ENCODE measurements at regions not wholly inside any gene's neighbourhood (a gene's known extent, or its start where the extent isn't known, plus 50 kb on each side); places are given as distances from the start of the nearest gene placed in this dataset.

DNA sequence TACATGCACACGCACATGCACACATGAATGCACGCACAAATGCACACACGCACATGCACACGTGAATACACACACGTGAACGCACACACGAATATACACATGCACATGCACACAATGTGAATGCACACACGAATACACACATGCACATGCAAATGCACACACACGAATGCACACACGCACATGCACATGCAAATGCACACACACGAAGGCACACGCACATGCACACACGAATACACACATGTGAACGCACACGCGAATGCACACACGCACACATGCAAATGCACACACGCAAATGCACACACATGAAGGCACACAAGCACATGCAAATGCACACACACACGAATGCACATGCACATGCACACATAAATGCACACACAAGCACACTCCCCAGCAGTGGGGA is 68.6 kb upstream of the GPC1 start (continued):
- TF ChIP-seq TCF3 (IDR thresholded peaks at IDR 0.05; ENCODE audit: borderline replicate concordance, insufficient read depth, low read depth, low read length): 0 out of 2 replicates have a peak, but pooled peaks have one; percentile 30

DNA sequence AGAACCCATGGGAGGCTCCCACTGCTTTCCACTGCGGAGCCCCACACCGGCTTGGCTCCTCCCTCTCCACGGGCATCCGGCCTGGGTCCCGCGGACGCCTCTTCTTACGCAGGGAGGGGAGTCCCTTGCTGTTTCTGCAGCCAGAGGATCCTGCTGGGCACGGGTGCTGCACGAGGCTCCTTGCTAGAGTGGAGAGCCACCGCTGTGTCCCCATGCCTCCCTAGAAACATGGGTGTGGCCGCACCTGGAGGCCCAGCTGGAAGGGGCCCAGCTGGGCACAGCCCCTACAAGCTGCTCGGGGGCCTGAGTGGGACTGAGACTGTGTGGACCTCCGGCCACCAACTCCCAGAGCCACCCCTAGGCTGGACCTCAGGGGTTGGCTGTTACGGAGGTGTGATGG is 67.7 kb upstream of the GPC1 start:
- CTCF ChIA-PET: no interaction called here
- Histone ChIP-seq H2AFZ (ENCODE audit: control insufficient read depth, low read depth, low read length) (no peak overlapping the region), H3K27me3 (replicated peaks in 1 of 2; ENCODE audit: control insufficient read depth in 2 of 2, insufficient read depth in 2 of 2, low read length in 1 of 2) (no peaks in the 10 kb centered on the region; a peak in 1 of 4 replicates), H4K20me1 (ENCODE audit: control insufficient read depth, insufficient read depth) (no peaks in the 10 kb centered on the region; the same call in 1 of the 2 replicates), H3K9ac (ENCODE audit: control insufficient read depth, insufficient read depth, low read length) (no peak overlapping the region), H3K79me2 (ENCODE audit: control insufficient read depth, insufficient read depth, low read length) (no peaks in the 10 kb centered on the region), H3K36me3 (ENCODE audit: control insufficient read depth in 2 of 2, insufficient read depth in 2 of 2, low read length in 1 of 2) (no peaks in the 10 kb centered on the region), H3K4me2 (ENCODE audit: control insufficient read depth, insufficient read depth) (no peak overlapping the region), H3K4me3 (no peak overlapping the region), H3K4me1 (ENCODE audit: control insufficient read depth, insufficient read depth, low read length) (no peaks in the 10 kb centered on the region), H3K27ac (ENCODE audit: control insufficient read depth, insufficient read depth) (no peak overlapping the region), H3K9me3 (replicated peaks; ENCODE audit: control insufficient read depth, insufficient read depth, low read length) (no peaks in the 10 kb centered on the region)
- in situ Hi-C loops (cut with MboI) (no loop called here), intact Hi-C loops (cut with micrococcal nuclease; ENCODE audit: unreplicated experiment) (no loop called here)
- TF ChIP-seq ELK1 (IDR thresholded peaks at IDR 0.05; ENCODE audit: low read depth, low read length) (no peak), FOS (IDR thresholded peaks at IDR 0.05; ENCODE audit: borderline replicate concordance, extremely low read depth, insufficient read length) (no peak), HCFC1 (IDR thresholded peaks at IDR 0.05; ENCODE audit: low read length) (no peak), RUNX3 (IDR thresholded peaks at IDR 0.05; ENCODE audit: low read length) (no peak), PAX5 (IDR thresholded peaks at IDR 0.05; ENCODE audit: borderline replicate concordance, low read depth, low read length) (no peak), CBX5 (IDR thresholded peaks at IDR 0.05; ENCODE audit: low read depth) (no peak), SMAD1 (IDR thresholded peaks at IDR 0.05; ENCODE audit: low read depth, partially characterized antibody) (no peak), PKNOX1 (IDR thresholded peaks at IDR 0.05) (no peak), ZNF217 (IDR thresholded peaks at IDR 0.05) (no peak), NFYA (IDR thresholded peaks at IDR 0.05; ENCODE audit: borderline replicate concordance, low read depth, low read length) (no peak), POLR2A (IDR thresholded peaks at IDR 0.05; ENCODE audit: low read depth, low read length) (no peak), IKZF1 (conservative IDR thresholded peaks at IDR 0.05) (no peak), CHD1 (IDR thresholded peaks at IDR 0.05; ENCODE audit: low read depth, low read length) (no peak), TBL1XR1 (IDR thresholded peaks at IDR 0.05; ENCODE audit: low read depth, low read length) (no peak), IRF4 (IDR thresholded peaks at IDR 0.05; ENCODE audit: low read depth, low read length) (no peak)
- TF ChIP-seq, protein P1, sequence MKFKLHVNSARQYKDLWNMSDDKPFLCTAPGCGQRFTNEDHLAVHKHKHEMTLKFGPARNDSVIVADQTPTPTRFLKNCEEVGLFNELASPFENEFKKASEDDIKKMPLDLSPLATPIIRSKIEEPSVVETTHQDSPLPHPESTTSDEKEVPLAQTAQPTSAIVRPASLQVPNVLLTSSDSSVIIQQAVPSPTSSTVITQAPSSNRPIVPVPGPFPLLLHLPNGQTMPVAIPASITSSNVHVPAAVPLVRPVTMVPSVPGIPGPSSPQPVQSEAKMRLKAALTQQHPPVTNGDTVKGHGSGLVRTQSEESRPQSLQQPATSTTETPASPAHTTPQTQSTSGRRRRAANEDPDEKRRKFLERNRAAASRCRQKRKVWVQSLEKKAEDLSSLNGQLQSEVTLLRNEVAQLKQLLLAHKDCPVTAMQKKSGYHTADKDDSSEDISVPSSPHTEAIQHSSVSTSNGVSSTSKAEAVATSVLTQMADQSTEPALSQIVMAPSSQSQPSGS (IDR thresholded peaks at IDR 0.05; ENCODE audit: low read length): no peak
- FAIRE-seq (no peak), DNase-seq (ENCODE audit: low read depth, low spot score) (no peak), ATAC-seq (no peak)
- SMC1A ChIA-PET (ENCODE audit: uncharacterized antibody, unreplicated experiment): no interaction called here
- RAD21 ChIA-PET (ENCODE audit: unreplicated experiment): no interaction called here
- WGBS (ENCODE audit: insufficient coverage, insufficient replicate concordance, low lambda C conversion rate, missing lambda C conversion rate): 62% methylated on average over 15 of the region's 15 CpGs
- BruUV-seq (replicated peaks): no TSS peak
- POLR2A ChIA-PET: no interaction called here

Measured in GM12878 (cell line).